Thyroid gland (tissue), 4 donors: ENCODE measurements at regions not wholly inside any gene's neighbourhood (a gene's known extent, or its start where the extent isn't known, plus 50 kb on each side); places are given as distances from the start of the nearest gene placed in this dataset.

Source experiments
- CTCF ChIP-seq, 6 experiments: fragments of 200-600 bp in 3 of 6; fragments of 450-650 bp in 3 of 6; sonication (generic) in 3 of 6; IDR thresholded peaks; one replicate each; pipeline ENCODE4 v1.5.1; 2016 to 2019; ENCODE audit warnings: antibody characterized with exemption in 6 of 6, mild to moderate bottlenecking in 2 of 6, inconsistent platforms in 1 of 6, moderate library complexity in 1 of 6
- POLR2A ChIP-seq, 2 donors: fragments of 450-650 bp; IDR thresholded peaks; one replicate each; pipeline ENCODE4 v1.6.1; 2017; ENCODE audit warnings: antibody characterized with exemption in 2 of 2, mild to moderate bottlenecking in 2 of 2, moderate library complexity in 1 of 2

DNA sequence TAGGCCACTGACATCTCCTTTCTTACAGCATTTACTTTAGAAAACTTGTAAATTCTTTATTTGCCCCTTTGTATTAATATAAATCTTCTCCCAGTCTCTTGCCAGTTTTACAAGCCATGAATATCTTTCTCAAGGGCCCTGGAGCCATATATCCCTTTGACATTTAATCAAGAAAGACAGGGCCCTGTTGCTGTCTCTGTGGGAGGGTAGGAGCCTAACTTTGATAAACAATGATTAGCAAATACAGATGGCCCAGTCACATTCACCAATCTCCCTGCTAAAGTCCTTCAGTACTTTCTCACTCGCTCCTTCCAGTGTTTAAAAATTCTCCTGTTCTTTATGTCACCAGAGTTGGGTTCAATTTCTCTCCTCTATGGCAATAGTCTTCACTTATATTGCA, 479.8 kb upstream of the USP15 start:
- TF ChIP-seq CTCF (IDR thresholded peaks at IDR 0.05), result no peak
- no peak for TF ChIP-seq POLR2A (IDR thresholded peaks at IDR 0.05)
